HL-60 (cell line): ENCODE measurements at regions not wholly inside any gene's neighbourhood (a gene's known extent, or its start where the extent isn't known, plus 50 kb on each side); places are given as distances from the start of the nearest gene placed in this dataset.

Experiments used
- DNase-seq, 2 experiments: peaks; one replicate each; pipeline ENCODE4 v3.0.0-alpha.2; 2010 to 2020; ENCODE audit warnings: low read depth in 1 of 2, low spot score in 1 of 2
- H3K27ac ChIP-seq: fragments of 250-450 bp; sonication (Bioruptor Pico); replicated peaks from 2 replicates; pipeline ENCODE4 v1.5.1; 2020; ENCODE audit warnings: mild to moderate bottlenecking, moderate library complexity
- H3K27me3 ChIP-seq: fragments of 250-450 bp; sonication (Bioruptor Pico); 2 replicates; pipeline ENCODE4 v1.5.1; 2021; ENCODE audit warnings: mild to moderate bottlenecking, moderate library complexity; ENCODE audit not compliant: insufficient read depth, poor library complexity, severe bottlenecking
- H3K4me3 ChIP-seq: replicated peaks from 2 replicates; pipeline ENCODE4 v1.5.1; 2011; ENCODE audit warnings: mild to moderate bottlenecking, control low read depth, low read length; ENCODE audit not compliant: insufficient read depth
- CTCF ChIP-seq: IDR thresholded peaks from one replicate; pipeline ENCODE4 v1.5.1; 2011; ENCODE audit warnings: low read length, control low read depth, inconsistent platforms; ENCODE audit not compliant: insufficient read depth
- GABPA ChIP-seq: IDR thresholded peaks from 2 replicates; pipeline ENCODE4 v1.6.1; 2012; ENCODE audit warnings: low read depth
- POLR2AphosphoS5 ChIP-seq: IDR thresholded peaks from 2 replicates; pipeline ENCODE4 v1.6.1; 2012; ENCODE audit warnings: low read depth
- SPI1 ChIP-seq: IDR thresholded peaks from 2 replicates; pipeline ENCODE4 v1.6.1; 2012; ENCODE audit warnings: low read depth, mild to moderate bottlenecking, borderline replicate concordance
- TF ChIP-seq, protein P1 (sequence below): IDR thresholded peaks from 2 replicates; pipeline ENCODE4 v1.6.1; 2012; ENCODE audit warnings: low read depth; ENCODE audit not compliant: insufficient replicate concordance

DNA sequence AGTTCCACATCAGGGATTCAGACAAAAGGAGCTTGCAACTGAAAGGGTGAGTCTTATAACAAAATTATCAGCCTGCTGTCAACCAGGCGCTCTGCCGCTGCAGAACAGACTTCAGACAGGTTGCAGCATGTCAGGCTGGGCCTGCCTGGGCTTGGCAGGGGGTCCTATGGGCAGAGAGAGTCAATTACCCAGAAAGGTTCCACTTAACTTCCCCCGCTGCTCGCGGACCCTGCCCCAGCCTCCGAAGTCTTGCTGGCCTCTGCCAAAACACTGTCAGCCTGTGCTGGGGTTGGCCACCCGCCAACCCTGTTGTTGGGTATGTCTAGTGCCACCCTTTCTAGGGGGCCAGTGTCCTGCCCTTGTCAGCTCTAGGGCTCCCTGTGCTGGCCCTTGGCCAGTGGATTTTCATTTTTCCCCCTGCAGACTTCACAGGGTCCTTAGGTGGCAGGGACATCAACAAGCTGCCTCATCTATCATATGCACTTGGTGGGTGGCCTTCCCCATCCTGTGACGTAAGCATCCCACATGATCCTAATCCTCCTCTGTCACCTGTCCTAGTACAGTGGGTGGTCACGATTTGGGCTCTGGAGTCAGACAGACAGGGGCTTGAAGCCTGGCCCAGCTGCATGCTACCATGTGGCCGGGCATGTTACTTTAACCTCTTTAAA lies 166.5 kb upstream of the CADM1 start:
- no peak for DNase-seq
- no peak for TF ChIP-seq GABPA
- TF ChIP-seq, protein P1, sequence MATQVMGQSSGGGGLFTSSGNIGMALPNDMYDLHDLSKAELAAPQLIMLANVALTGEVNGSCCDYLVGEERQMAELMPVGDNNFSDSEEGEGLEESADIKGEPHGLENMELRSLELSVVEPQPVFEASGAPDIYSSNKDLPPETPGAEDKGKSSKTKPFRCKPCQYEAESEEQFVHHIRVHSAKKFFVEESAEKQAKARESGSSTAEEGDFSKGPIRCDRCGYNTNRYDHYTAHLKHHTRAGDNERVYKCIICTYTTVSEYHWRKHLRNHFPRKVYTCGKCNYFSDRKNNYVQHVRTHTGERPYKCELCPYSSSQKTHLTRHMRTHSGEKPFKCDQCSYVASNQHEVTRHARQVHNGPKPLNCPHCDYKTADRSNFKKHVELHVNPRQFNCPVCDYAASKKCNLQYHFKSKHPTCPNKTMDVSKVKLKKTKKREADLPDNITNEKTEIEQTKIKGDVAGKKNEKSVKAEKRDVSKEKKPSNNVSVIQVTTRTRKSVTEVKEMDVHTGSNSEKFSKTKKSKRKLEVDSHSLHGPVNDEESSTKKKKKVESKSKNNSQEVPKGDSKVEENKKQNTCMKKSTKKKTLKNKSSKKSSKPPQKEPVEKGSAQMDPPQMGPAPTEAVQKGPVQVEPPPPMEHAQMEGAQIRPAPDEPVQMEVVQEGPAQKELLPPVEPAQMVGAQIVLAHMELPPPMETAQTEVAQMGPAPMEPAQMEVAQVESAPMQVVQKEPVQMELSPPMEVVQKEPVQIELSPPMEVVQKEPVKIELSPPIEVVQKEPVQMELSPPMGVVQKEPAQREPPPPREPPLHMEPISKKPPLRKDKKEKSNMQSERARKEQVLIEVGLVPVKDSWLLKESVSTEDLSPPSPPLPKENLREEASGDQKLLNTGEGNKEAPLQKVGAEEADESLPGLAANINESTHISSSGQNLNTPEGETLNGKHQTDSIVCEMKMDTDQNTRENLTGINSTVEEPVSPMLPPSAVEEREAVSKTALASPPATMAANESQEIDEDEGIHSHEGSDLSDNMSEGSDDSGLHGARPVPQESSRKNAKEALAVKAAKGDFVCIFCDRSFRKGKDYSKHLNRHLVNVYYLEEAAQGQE = no peak
- no peak for TF ChIP-seq POLR2AphosphoS5
- TF ChIP-seq SPI1 = no peak
- no peak for TF ChIP-seq CTCF
- H3K27me3 ChIP-seq = no peaks in the 10 kb centered on the region
- H3K4me3 ChIP-seq = no peak overlapping the region
- H3K27ac ChIP-seq = no peak overlapping the region

- no peak for DNase-seq
- Histone ChIP-seq H3K4me3 (no peak overlapping the region), H3K27me3 (no peaks in the 10 kb centered on the region), H3K27ac (no peak overlapping the region)
- TF ChIP-seq CTCF (no peak), GABPA (no peak), POLR2AphosphoS5 (no peak), SPI1 (no peak)
- TF ChIP-seq, protein P1 = no peak
Measured at GRCh38 chr11:115665958-115666357, 161.7 kb upstream of the CADM1 start.

DNA sequence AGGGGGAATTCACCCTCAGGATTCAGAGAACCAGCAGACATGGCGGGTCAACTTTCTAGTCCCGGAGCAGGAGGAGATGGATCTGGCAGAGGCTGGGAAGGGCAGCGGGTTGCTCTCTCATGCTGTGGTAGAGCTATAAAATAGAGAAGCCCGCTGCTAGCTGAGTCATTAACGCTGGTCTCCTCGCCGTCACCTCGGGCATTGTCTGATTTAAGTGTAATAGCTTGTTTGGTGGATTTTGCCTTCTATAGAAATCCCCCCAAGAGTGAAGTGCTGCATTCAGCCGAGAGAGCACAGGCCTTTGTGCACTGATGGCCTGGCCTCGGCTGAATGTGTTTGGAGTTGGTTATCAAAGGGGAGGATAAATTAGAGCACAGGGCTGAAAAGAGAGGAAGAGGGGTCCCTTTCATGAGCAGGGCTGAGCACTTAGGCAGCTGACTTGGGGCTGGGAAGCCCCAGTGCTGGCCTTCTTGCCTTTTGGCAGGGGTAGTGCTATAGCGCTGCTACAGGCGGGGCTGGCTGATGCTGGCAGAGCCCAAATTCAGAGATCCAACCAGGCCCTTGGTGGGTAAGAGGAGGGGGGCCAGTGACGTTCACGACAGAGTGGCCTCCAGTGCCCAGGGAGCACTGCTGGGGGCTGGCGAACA lies 161.1 kb upstream of the CADM1 start:
- DNase-seq = no peak
- no peak overlapping the region for H3K27ac ChIP-seq
- H3K27me3 ChIP-seq = peaks cover 5% of the 10 kb centered on the region

More for the DNA sequence above, 161.1 kb upstream of the CADM1 start:
- H3K4me3 ChIP-seq = no peak overlapping the region
- no peak for TF ChIP-seq POLR2AphosphoS5
- no peak for TF ChIP-seq CTCF
- TF ChIP-seq GABPA = no peak
- TF ChIP-seq, protein P1 = no peak
- TF ChIP-seq SPI1 = no peak
